Naive B cell (primary cell): ENCODE measurements at regions not wholly inside any gene's neighbourhood (a gene's known extent, or its start where the extent isn't known, plus 50 kb on each side); places are given as distances from the start of the nearest gene placed in this dataset.
"Not testable (repeated sequence)": the region's sequence is repeated elsewhere in the genome, so short reads cannot be mapped to it uniquely, and the experiment has no call there.

Source experiments
- ATAC-seq, 2 donors: fragments of 150-1000 bp; cut with Tn5 transposase; 2 replicates each; pipeline ENCODE4 v1.10.0; 2021; ENCODE audit warnings: low read depth in 2 of 2, mild to moderate bottlenecking in 2 of 2, moderate library complexity in 2 of 2
- DNase-seq: peaks from one replicate; pipeline ENCODE4 v3.0.0; 2022
- H3K27ac Mint-ChIP-seq, 6 donors: one replicate each; pipeline ENCODE4 v1.8.0; 2020 to 2022; ENCODE audit warnings: mild to moderate bottlenecking in 6 of 6, mixed read lengths in 6 of 6, moderate library complexity in 5 of 6, inconsistent platforms in 2 of 6
- H3K27me3 Mint-ChIP-seq, 3 donors: one replicate each; pipeline ENCODE4 v1.8.0; 2021 to 2022; ENCODE audit warnings: mixed read lengths in 3 of 3, mild to moderate bottlenecking in 1 of 3
- H3K36me3 Mint-ChIP-seq, 2 donors: one replicate each; pipeline ENCODE4 v1.8.0; 2020 to 2022; ENCODE audit warnings: mixed read lengths in 2 of 2, inconsistent platforms in 1 of 2, mild to moderate bottlenecking in 1 of 2
- H3K4me1 Mint-ChIP-seq, 3 donors: one replicate each; pipeline ENCODE4 v1.8.0; 2020 to 2022; ENCODE audit warnings: mixed read lengths in 3 of 3, inconsistent platforms in 1 of 3, mild to moderate bottlenecking in 1 of 3, moderate library complexity in 1 of 3
- H3K4me3 Mint-ChIP-seq, 8 donors: one replicate each; pipeline ENCODE4 v1.8.0; 2020 to 2022; ENCODE audit warnings: mild to moderate bottlenecking in 8 of 8, mixed read lengths in 8 of 8, moderate library complexity in 8 of 8, inconsistent platforms in 2 of 8
- H3K9me3 Mint-ChIP-seq, 7 donors: one replicate each; pipeline ENCODE4 v1.8.0; 2020 to 2022; ENCODE audit warnings: mixed read lengths in 7 of 7, mild to moderate bottlenecking in 5 of 7, inconsistent platforms in 2 of 7, moderate library complexity in 1 of 7

GRCh38 chr4:187389420-187389819 lies 606.2 kb upstream of the ZFP42 start:
- H3K36me3 Mint-ChIP-seq = no peaks in the 10 kb centered on the region
- no peak overlapping the region for H3K4me3 Mint-ChIP-seq
- no peak overlapping the region for H3K27ac Mint-ChIP-seq
- no peaks in the 10 kb centered on the region for H3K27me3 Mint-ChIP-seq
- no peak for DNase-seq
- H3K9me3 Mint-ChIP-seq = peaks cover 0 to 15% (median 3%) of the 10 kb centered on the region in 7 donors
- no peaks in the 10 kb centered on the region for H3K4me1 Mint-ChIP-seq
- no peak for ATAC-seq

GRCh38 chr4:187390646-187391045 lies 604.9 kb upstream of the ZFP42 start:
- ATAC-seq = no peak
- Mint-ChIP-seq H3K36me3 (no peaks in the 10 kb centered on the region), H3K27ac (no peak overlapping the region), H3K4me3 (no peak overlapping the region), H3K27me3 (no peaks in the 10 kb centered on the region), H3K4me1 (no peaks in the 10 kb centered on the region), H3K9me3 (peaks cover 0 to 8% (median 0%) of the 10 kb centered on the region in 7 donors)
- DNase-seq = no peak

GRCh38 chr4:187393531-187394344 lies 601.8 kb upstream of the ZFP42 start:
- no peaks in the 10 kb centered on the region for H3K36me3 Mint-ChIP-seq
- H3K27me3 Mint-ChIP-seq = no peaks in the 10 kb centered on the region
- no peaks in the 10 kb centered on the region for H3K4me1 Mint-ChIP-seq
- H3K4me3 Mint-ChIP-seq = no peak overlapping the region
- ATAC-seq (no peak), DNase-seq (no peak)
- no peak overlapping the region for H3K27ac Mint-ChIP-seq
- H3K9me3 Mint-ChIP-seq = peaks cover 0 to 1% (median 0%) of the 10 kb centered on the region in 7 donors

- no peaks in the 10 kb centered on the region for H3K4me1 Mint-ChIP-seq
- H3K27me3 Mint-ChIP-seq = no peaks in the 10 kb centered on the region
- no peaks in the 10 kb centered on the region for H3K36me3 Mint-ChIP-seq
- H3K9me3 Mint-ChIP-seq = peaks cover 1 to 12% (median 5%) of the 10 kb centered on the region in 7 donors
- H3K27ac Mint-ChIP-seq = no peak overlapping the region
- DNase-seq (no peak), ATAC-seq (no peak)
- H3K4me3 Mint-ChIP-seq = no peak overlapping the region
Observed at GRCh38 chr4:187396106-187396505, 599.5 kb upstream of the ZFP42 start.

- ATAC-seq = not testable (repeated sequence)
Observed at GRCh38 chr4:187408447-187408846, 587.1 kb upstream of the ZFP42 start.

GRCh38 chr4:187413564-187414358 lies 581.8 kb upstream of the ZFP42 start:
- no peak for ATAC-seq
- Mint-ChIP-seq H3K27ac (no peak overlapping the region), H3K4me1 (no peaks in the 10 kb centered on the region), H3K36me3 (no peaks in the 10 kb centered on the region), H3K4me3 (no peak overlapping the region), H3K9me3 (peaks cover 0 to 11% (median 5%) of the 10 kb centered on the region in 7 donors), H3K27me3 (no peaks in the 10 kb centered on the region)
- no peak for DNase-seq

More at GRCh38 chr4:187408447-187408846, 587.1 kb upstream of the ZFP42 start:
- H3K36me3 Mint-ChIP-seq, H3K4me3 Mint-ChIP-seq, H3K27me3 Mint-ChIP-seq, H3K4me1 Mint-ChIP-seq, H3K27ac Mint-ChIP-seq, DNase-seq: not testable (repeated sequence)
- H3K9me3 Mint-ChIP-seq = peaks cover 9 to 32% (median 12%) of the 10 kb centered on the region in 7 donors

- H3K4me3 Mint-ChIP-seq = no peak overlapping the region
- no peaks in the 10 kb centered on the region for H3K36me3 Mint-ChIP-seq
- no peaks in the 10 kb centered on the region for H3K4me1 Mint-ChIP-seq
- no peak overlapping the region for H3K27ac Mint-ChIP-seq
- ATAC-seq (no peak), DNase-seq (no peak)
- no peaks in the 10 kb centered on the region for H3K27me3 Mint-ChIP-seq
- H3K9me3 Mint-ChIP-seq = peaks cover 0 to 20% (median 5%) of the 10 kb centered on the region in 7 donors
Observed at GRCh38 chr4:187414716-187415115, 580.9 kb upstream of the ZFP42 start.

- peaks cover 0 to 20% (median 5%) of the 10 kb centered on the region in 7 donors for H3K9me3 Mint-ChIP-seq
- no peak overlapping the region for H3K27ac Mint-ChIP-seq
- H3K4me3 Mint-ChIP-seq = no peak overlapping the region
- DNase-seq = no peak
- ATAC-seq = no peak
- H3K4me1 Mint-ChIP-seq = no peaks in the 10 kb centered on the region
- H3K27me3 Mint-ChIP-seq = no peaks in the 10 kb centered on the region
- H3K36me3 Mint-ChIP-seq = no peaks in the 10 kb centered on the region
Observed at GRCh38 chr4:187415231-187415630, 580.3 kb upstream of the ZFP42 start.

- ATAC-seq = no peak
- no peak for DNase-seq
- no peaks in the 10 kb centered on the region for H3K27me3 Mint-ChIP-seq
- H3K4me3 Mint-ChIP-seq = no peak overlapping the region
- no peaks in the 10 kb centered on the region for H3K4me1 Mint-ChIP-seq
- H3K27ac Mint-ChIP-seq = no peak overlapping the region
- peaks cover 0 to 20% (median 5%) of the 10 kb centered on the region in 7 donors for H3K9me3 Mint-ChIP-seq
- no peaks in the 10 kb centered on the region for H3K36me3 Mint-ChIP-seq
Observed at GRCh38 chr4:187416216-187416615, 579.4 kb upstream of the ZFP42 start.

- DNase-seq (no peak), ATAC-seq (no peak)
- no peaks in the 10 kb centered on the region for H3K27me3 Mint-ChIP-seq
Observed at GRCh38 chr4:187417721-187418120, 577.9 kb upstream of the ZFP42 start.

GRCh38 chr4:187422655-187423054 lies 572.9 kb upstream of the ZFP42 start:
- H3K27ac Mint-ChIP-seq = peak overlapping the region in 1 of 6 donors; percentile 84
- ATAC-seq = no peak
- H3K4me1 Mint-ChIP-seq = no peaks in the 10 kb centered on the region
- H3K4me3 Mint-ChIP-seq = no peak overlapping the region
- H3K36me3 Mint-ChIP-seq = no peaks in the 10 kb centered on the region
- H3K9me3 Mint-ChIP-seq = peaks cover 0 to 21% (median 10%) of the 10 kb centered on the region in 7 donors
- H3K27me3 Mint-ChIP-seq = no peaks in the 10 kb centered on the region
- no peak for DNase-seq

More at GRCh38 chr4:187417721-187418120, 577.9 kb upstream of the ZFP42 start:
- no peaks in the 10 kb centered on the region for H3K36me3 Mint-ChIP-seq
- H3K4me3 Mint-ChIP-seq = no peak overlapping the region
- peaks cover 0 to 18% (median 5%) of the 10 kb centered on the region in 7 donors for H3K9me3 Mint-ChIP-seq
- H3K27ac Mint-ChIP-seq = no peak overlapping the region
- H3K4me1 Mint-ChIP-seq = no peaks in the 10 kb centered on the region

- Mint-ChIP-seq H3K27ac (no peak overlapping the region), H3K4me1 (no peaks in the 10 kb centered on the region), H3K9me3 (peaks cover 0 to 18% (median 6%) of the 10 kb centered on the region in 7 donors), H3K4me3 (no peak overlapping the region), H3K36me3 (no peaks in the 10 kb centered on the region), H3K27me3 (no peaks in the 10 kb centered on the region)
- DNase-seq (no peak), ATAC-seq (no peak)
Observed at GRCh38 chr4:187424636-187425035, 570.9 kb upstream of the ZFP42 start.

- no peak overlapping the region for H3K4me3 Mint-ChIP-seq
- ATAC-seq = no peak
- DNase-seq = no peak
Observed at GRCh38 chr4:187426511-187426910, 569.1 kb upstream of the ZFP42 start.

GRCh38 chr4:187432310-187432709 lies 563.3 kb upstream of the ZFP42 start:
- DNase-seq (no peak), ATAC-seq (no peak)
- Mint-ChIP-seq H3K36me3 (no peaks in the 10 kb centered on the region), H3K9me3 (peaks cover 4 to 16% (median 9%) of the 10 kb centered on the region in 7 donors), H3K4me1 (no peaks in the 10 kb centered on the region), H3K27ac (no peak overlapping the region), H3K27me3 (no peaks in the 10 kb centered on the region), H3K4me3 (no peak overlapping the region)

More at GRCh38 chr4:187426511-187426910, 569.1 kb upstream of the ZFP42 start:
- H3K27ac Mint-ChIP-seq = no peak overlapping the region
- H3K27me3 Mint-ChIP-seq = no peaks in the 10 kb centered on the region
- peaks cover 1 to 22% (median 12%) of the 10 kb centered on the region in 7 donors for H3K9me3 Mint-ChIP-seq
- H3K36me3 Mint-ChIP-seq = no peaks in the 10 kb centered on the region
- H3K4me1 Mint-ChIP-seq = no peaks in the 10 kb centered on the region
